GM10248 (cell line): ENCODE measurements at regions not wholly inside any gene's neighbourhood (a gene's known extent, or its start where the extent isn't known, plus 50 kb on each side); places are given as distances from the start of the nearest gene placed in this dataset.

ENCODE experiments used
- CTCF ChIA-PET: fragments of 300-600 bp; sonication (Branson Sonifier 250); formaldehyde crosslinking; extraction: SDS; loops from one replicate; lab custom pipeline; 2021; ENCODE audit warnings: antibody characterized with exemption; lab: Yijun Ruan, JAX
- POLR2A ChIA-PET: fragments of 350-650 bp; sonication (Branson Sonifier 250); formaldehyde crosslinking; extraction: SDS; loops from one replicate; lab custom pipeline; 2020; ENCODE audit warnings: antibody characterized with exemption; lab: Yijun Ruan, JAX
- DNase-seq: peaks from one replicate; pipeline ENCODE4 v3.0.0; 2012; ENCODE audit errors: extremely low spot score
- TF ChIP-seq, protein P1 (sequence below): IDR thresholded peaks from 2 replicates; pipeline ENCODE4 v1.5.1; 2012; ENCODE audit warnings: mild to moderate bottlenecking, low read depth; ENCODE audit errors: extremely low read depth, missing control alignments, control extremely low read depth

DNA sequence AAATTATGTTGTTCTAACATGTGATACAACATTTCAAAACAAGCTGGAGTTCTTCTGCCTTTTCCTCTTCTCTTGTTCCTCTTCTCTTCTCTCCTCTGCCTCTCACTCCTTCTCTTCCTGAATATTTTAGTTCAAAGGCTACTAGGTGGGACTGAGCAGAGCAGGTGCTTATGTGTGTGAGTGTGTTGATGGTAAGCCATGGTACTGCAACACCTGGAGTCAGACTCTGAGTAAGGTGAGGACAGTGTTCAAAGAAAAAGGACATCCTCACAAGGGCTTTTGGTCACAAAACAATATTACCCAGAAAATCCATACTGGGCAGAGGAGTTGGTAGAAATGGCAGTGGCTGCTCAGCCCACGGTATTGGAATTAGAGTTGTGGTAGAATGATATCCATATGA, 1188.7 kb downstream of the SLITRK1 start:
- POLR2A ChIA-PET, result no interaction called here
- TF ChIP-seq, protein P1, sequence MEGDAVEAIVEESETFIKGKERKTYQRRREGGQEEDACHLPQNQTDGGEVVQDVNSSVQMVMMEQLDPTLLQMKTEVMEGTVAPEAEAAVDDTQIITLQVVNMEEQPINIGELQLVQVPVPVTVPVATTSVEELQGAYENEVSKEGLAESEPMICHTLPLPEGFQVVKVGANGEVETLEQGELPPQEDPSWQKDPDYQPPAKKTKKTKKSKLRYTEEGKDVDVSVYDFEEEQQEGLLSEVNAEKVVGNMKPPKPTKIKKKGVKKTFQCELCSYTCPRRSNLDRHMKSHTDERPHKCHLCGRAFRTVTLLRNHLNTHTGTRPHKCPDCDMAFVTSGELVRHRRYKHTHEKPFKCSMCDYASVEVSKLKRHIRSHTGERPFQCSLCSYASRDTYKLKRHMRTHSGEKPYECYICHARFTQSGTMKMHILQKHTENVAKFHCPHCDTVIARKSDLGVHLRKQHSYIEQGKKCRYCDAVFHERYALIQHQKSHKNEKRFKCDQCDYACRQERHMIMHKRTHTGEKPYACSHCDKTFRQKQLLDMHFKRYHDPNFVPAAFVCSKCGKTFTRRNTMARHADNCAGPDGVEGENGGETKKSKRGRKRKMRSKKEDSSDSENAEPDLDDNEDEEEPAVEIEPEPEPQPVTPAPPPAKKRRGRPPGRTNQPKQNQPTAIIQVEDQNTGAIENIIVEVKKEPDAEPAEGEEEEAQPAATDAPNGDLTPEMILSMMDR, result no peak
- no peak for DNase-seq
- CTCF ChIA-PET, result no interaction called here

DNA sequence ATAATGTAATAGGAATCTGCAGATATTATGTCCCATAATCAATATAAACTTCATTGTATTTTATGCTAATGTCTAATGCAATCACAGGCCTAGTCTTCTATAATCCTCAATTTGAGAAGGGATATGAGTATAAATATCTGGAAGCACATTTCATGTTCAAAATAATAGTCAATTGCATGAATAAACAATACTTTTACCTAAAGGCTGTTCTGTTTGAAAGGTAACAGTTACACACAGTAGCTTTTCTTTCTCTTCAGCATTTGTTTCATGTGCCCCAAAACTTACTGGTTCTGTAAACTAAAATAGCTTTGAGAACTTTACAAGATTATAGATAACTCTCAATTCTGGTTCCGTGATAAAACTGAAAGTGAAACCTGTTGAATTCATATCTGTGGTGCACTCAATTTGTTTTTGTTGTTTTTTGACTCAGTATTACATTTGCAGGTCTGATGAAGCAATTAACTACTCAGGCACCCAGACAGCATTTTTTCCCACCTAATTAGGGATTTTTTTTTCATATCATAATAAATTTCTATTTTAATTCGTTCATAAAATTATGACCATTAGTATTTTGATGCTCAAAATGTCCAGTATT, 1193.8 kb downstream of the SLITRK1 start:
- POLR2A ChIA-PET, result interaction anchor here (0.6 kb wide), 1 partner anchor 72 kb away, joined by 3 read pairs; no protein-coding TSS in a partner anchor
- CTCF ChIA-PET, result interaction anchor here (0.8 to 1.9 kb wide), 2 partner anchors 9 to 10 kb away, joined by 3 to 7 read pairs; no protein-coding TSS in a partner anchor
- TF ChIP-seq, protein P1, result no peak
- DNase-seq, result no peak

DNA sequence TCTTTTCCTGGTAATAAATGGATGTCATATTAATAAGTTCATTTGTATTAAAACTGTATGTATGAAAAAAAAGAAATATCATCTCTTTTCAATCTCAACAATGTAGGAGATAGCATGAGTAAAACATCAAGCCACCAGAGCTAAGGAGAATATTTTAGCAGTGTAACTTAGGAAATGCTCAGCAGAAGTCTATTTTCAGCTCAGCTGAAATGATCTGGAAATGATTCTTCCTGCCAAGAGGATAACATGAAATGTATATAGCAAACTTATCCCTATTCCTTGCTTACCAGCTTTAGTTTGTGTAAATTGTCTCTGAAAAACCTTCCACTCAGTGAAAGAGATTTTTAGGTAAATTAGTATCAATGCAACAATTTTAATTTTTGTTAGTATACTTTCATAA, 1194.4 kb downstream of the SLITRK1 start:
- no peak for DNase-seq
- POLR2A ChIA-PET, result interaction anchor here (0.6 kb wide), 1 partner anchor 72 kb away, joined by 3 read pairs; no protein-coding TSS in a partner anchor
- TF ChIP-seq, protein P1, result no peak
- CTCF ChIA-PET, result interaction anchor here (0.8 to 1.9 kb wide), 2 partner anchors 9 to 11 kb away, joined by 3 to 7 read pairs; no protein-coding TSS in a partner anchor

DNA sequence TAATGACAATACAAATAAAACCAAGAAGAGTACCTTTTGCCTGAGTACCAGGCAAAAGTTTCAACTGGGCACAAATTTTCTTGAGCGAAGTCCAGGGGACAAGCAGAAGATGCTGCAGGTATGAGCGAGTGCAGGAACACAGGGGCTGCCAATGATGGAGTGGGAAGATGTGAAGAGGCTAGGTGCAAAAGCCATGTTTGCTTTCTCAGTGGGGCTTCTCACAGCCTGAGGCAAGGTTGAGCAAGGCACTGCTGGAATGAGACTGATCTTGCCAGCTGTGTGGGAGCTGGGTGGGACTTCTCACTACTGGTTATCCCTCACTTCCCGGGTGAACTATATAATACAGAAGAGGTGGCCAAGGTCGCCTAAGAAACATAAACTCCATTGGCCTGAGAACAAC, 1200.7 kb downstream of the SLITRK1 start:
- ChIA-PET POLR2A (no interaction called here), CTCF (no interaction called here)
- DNase-seq, result no peak
- TF ChIP-seq, protein P1, result no peak

DNA sequence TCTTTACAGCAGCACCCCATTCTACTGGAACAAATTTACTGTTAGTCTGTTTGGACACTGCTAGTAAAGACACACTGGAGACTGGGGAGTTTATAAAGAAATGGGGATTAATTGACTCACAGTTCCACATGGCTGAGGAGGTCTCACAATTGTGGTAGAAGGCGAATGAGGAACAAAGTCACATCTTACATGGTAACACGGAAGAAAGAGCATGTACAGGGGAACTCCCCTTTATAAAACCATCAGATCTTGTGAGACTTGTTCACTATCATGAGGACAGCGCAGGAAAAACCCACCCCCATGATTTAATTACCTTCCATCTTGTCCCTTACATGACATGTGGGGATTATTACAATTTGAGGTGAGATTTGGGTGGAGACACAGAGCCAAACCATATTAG, 1204.2 kb downstream of the SLITRK1 start:
- POLR2A ChIA-PET, result no interaction called here
- CTCF ChIA-PET, result interaction anchor here (1.0 kb wide), 1 partner anchor 22 kb away, joined by 3 read pairs; no protein-coding TSS in a partner anchor
- no peak for DNase-seq
- TF ChIP-seq, protein P1, result no peak

DNA sequence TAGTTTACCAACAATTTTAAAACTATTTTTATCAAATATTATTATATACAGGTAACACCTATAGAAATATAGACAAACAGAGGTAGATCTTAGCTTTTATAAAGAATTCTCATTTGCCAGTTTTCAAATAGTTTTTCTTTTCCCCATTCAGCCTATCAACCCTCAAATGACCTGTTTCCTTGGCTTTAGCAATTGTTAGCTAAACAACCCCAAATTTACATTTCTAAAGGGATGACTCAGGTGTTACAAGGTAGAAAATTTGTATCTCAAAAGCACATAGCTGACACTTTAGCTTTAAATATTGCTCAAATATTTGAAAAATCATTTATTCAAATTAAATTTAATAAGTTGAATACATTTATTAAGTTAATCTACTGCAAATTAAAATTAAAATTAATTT, 1207.2 kb downstream of the SLITRK1 start:
- ChIA-PET CTCF (no interaction called here), POLR2A (no interaction called here)
- TF ChIP-seq, protein P1, result no peak
- no peak for DNase-seq
